LNCaP clone FGC (cell line): ENCODE measurements at regions not wholly inside any gene's neighbourhood (a gene's known extent, or its start where the extent isn't known, plus 50 kb on each side); places are given as distances from the start of the nearest gene placed in this dataset.

Source experiments
- DNase-seq: peaks from one replicate; pipeline ENCODE4 v3.0.0-alpha.2; 2011; ENCODE audit warnings: low read depth
- H3K4me3 ChIP-seq: 2 replicates; pipeline ENCODE4 v1.5.1; 2011; ENCODE audit warnings: mild to moderate bottlenecking, low read depth, low read length, control low read depth
- TF ChIP-seq, protein P1 (sequence below): IDR thresholded peaks from 2 replicates; pipeline ENCODE4 v1.5.1; 2012; ENCODE audit warnings: mild to moderate bottlenecking; ENCODE audit not compliant: control insufficient read depth, insufficient read depth; ENCODE audit errors: extremely low read depth

DNA sequence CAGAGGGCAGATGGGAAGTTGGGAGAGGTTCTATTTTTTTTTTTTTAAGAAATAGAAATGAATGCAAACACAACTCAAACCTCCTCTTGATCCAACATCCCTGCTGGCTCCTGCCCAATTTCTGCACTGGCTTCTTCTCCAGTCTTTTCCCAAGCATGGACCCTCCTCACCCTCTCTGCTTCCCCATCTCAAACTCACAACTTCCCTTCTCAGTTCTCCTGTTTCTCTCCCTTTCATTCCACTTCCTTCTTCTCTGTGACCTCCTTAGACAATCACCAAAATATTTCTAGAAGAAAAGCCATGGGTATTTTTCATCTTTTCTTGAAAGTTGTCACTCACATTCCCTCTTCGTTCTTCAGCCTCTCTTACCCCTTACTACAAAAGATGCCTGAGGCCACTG lies 85.2 kb upstream of the VPREB1 start:
- H3K4me3 ChIP-seq, result no peak overlapping the region
- no peak for DNase-seq
- TF ChIP-seq, protein P1, sequence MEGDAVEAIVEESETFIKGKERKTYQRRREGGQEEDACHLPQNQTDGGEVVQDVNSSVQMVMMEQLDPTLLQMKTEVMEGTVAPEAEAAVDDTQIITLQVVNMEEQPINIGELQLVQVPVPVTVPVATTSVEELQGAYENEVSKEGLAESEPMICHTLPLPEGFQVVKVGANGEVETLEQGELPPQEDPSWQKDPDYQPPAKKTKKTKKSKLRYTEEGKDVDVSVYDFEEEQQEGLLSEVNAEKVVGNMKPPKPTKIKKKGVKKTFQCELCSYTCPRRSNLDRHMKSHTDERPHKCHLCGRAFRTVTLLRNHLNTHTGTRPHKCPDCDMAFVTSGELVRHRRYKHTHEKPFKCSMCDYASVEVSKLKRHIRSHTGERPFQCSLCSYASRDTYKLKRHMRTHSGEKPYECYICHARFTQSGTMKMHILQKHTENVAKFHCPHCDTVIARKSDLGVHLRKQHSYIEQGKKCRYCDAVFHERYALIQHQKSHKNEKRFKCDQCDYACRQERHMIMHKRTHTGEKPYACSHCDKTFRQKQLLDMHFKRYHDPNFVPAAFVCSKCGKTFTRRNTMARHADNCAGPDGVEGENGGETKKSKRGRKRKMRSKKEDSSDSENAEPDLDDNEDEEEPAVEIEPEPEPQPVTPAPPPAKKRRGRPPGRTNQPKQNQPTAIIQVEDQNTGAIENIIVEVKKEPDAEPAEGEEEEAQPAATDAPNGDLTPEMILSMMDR, result no peak

DNA sequence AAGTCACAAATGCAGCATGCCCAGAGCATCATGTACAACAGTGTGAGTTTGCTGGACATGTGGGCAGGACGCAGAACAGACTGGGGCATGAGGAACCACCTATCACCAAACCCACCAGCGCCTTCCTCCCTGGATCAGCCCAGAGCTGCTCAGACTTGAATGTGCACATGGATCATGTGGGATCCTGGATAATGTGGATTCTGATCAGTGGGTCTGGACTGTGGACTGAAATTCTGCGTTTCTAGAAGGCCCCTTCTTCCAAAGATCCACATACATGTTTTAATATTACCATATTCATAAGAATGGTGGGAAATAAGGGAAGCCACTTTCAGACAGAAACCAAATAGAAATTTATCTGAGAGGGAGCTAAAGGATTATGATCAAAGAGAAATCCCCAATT lies 85.6 kb upstream of the VPREB1 start:
- H3K4me3 ChIP-seq, result no peak overlapping the region
- TF ChIP-seq, protein P1, result no peak
- DNase-seq, result no peak

DNA sequence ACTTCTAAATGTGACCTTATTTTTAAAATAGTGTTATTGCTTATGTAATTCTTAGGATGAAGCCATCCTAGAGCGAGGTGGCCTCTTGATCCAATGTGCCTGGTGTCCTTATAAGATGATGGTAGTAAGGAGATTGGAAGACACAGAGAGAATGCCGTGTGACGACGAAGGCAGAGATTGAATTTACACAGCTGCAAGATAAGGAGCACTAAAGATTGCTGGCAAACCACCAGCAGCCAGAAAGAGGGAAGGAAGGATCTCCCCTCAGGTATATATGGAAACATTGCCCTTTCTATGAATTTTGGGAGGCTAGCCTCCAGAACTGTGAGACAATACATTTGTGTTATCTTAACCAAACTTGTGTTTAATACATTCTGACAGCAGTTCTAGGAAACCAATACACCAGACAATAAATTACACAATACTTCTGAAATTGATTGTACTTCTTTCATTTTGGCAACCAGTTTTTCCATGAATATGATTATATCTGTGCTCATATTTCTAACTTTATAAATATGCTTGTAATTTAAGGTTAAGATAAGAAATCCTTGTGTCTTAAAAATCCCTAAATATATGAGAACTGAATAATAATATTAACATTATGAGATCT lies 86.3 kb upstream of the VPREB1 start:
- no peak for DNase-seq
- TF ChIP-seq, protein P1, result no peak
- H3K4me3 ChIP-seq, result no peak overlapping the region

GRCh38 chr22:22157348-22157725 lies 87.2 kb upstream of the VPREB1 start:
- TF ChIP-seq, protein P1, result no peak
- no peak overlapping the region for H3K4me3 ChIP-seq
- DNase-seq, result no peak

GRCh38 chr22:22156716-22157347 lies 87.8 kb upstream of the VPREB1 start:
- no peak overlapping the region for H3K4me3 ChIP-seq
- TF ChIP-seq, protein P1, result peak; percentile 58
- DNase-seq, result peak; percentile 32

GRCh38 chr22:22156348-22156715 lies 88.3 kb upstream of the VPREB1 start:
- no peak for DNase-seq
- no peak overlapping the region for H3K4me3 ChIP-seq
- TF ChIP-seq, protein P1, result no peak

DNA sequence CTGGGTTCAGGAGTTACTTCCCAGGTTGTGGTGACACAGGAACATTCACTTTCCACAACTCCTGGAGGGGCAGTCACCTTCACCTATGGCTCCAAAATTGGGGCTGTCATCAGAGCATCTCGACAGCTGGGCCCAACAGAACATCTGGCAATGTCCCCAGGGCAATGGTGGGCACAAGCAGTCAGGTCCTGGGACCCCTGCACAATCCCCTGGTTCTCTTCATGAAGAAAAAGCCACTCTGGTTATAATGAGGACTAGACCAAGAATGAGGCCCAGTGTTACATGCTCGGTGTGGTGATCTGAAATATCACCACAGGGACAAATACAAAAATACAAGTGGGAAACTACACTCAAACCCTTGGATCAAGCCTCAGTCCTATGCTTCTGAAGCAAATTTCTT lies 89.0 kb upstream of the VPREB1 start:
- DNase-seq, result no peak
- no peak overlapping the region for H3K4me3 ChIP-seq
- TF ChIP-seq, protein P1, result no peak
